ENCODE measurements at regions not wholly inside any gene's neighbourhood (a gene's known extent, or its start where the extent isn't known, plus 50 kb on each side); places are given as distances from the start of the nearest gene placed in this dataset.

- no peak overlapping the region for H3K4me3 ChIP-seq
- intact Hi-C loops (cut with DNase I; ENCODE audit: low total_unique reads) = no loop called here
- H3K9me3 ChIP-seq = no peaks in the 10 kb centered on the region
- H3K36me3 ChIP-seq (ENCODE audit: low read depth, missing control alignments) = no peaks in the 10 kb centered on the region
- DNase-seq = no peak
- TF ChIP-seq CTCF (IDR thresholded peaks at IDR 0.05) = no peak
- no peak for TF ChIP-seq POLR2A (IDR thresholded peaks at IDR 0.05)
- H3K27ac ChIP-seq = no peak overlapping the region
- no peaks in the 10 kb centered on the region for H3K27me3 ChIP-seq
- peaks cover 3% of the 10 kb centered on the region for H3K4me1 ChIP-seq
- WGBS, 2 donors = 92 to 95% methylated on average over 8 of the region's 8 CpGs
Observed at GRCh38 chr3:177470197-177470941, 273.1 kb upstream of the TBL1XR1 start.

GRCh38 chr3:177471733-177472480 lies 274.6 kb upstream of the TBL1XR1 start:
- no peaks in the 10 kb centered on the region for H3K27me3 ChIP-seq
- TF ChIP-seq CTCF (IDR thresholded peaks at IDR 0.05) = no peak
- TF ChIP-seq POLR2A (IDR thresholded peaks at IDR 0.05) = no peak
- no peaks in the 10 kb centered on the region for H3K9me3 ChIP-seq
- no peak overlapping the region for H3K27ac ChIP-seq
- WGBS, 2 donors = 84 to 85% methylated on average over 4 of the region's 4 CpGs
- DNase-seq = no peak
- no peaks in the 10 kb centered on the region for H3K36me3 ChIP-seq (ENCODE audit: low read depth, missing control alignments)
- H3K4me1 ChIP-seq = no peaks in the 10 kb centered on the region
- no peak overlapping the region for H3K4me3 ChIP-seq
- intact Hi-C loops (cut with DNase I; ENCODE audit: low total_unique reads) = no loop called here

DNA sequence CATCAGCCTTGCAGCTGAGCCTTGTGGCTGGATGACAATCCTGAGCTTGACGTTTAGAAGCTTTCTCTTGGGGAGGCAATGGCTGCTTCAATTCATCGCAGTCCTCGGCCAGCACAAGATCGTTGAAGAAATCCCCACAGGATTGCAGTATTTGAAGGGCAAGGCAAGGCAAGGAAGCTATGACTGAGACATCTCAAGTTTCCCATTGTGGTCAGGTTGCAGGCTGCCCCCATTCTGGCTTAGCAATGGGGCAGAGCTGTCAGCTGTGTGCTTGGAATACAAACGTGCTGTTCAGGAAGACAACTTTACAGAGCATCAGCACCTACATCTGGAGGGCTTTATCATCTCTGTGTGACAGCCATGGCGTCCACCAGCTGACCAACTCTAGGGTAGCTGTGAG lies 275.9 kb upstream of the TBL1XR1 start:
- H3K9me3 ChIP-seq = no peaks in the 10 kb centered on the region
- no peaks in the 10 kb centered on the region for H3K36me3 ChIP-seq (ENCODE audit: low read depth, missing control alignments)
- no peak for DNase-seq
- no peak for TF ChIP-seq POLR2A (IDR thresholded peaks at IDR 0.05)
- no peak for TF ChIP-seq CTCF (IDR thresholded peaks at IDR 0.05)
- H3K4me1 ChIP-seq = peaks cover 2% of the 10 kb centered on the region
- no peak overlapping the region for H3K27ac ChIP-seq
- H3K27me3 ChIP-seq = no peaks in the 10 kb centered on the region
- no peak overlapping the region for H3K4me3 ChIP-seq
- WGBS, 2 donors = 67 to 79% methylated on average over 5 to 6 of the region's 6 CpGs
- intact Hi-C loops (cut with DNase I; ENCODE audit: low total_unique reads) = no loop called here

GRCh38 chr3:177473903-177474302 lies 276.6 kb upstream of the TBL1XR1 start:
- TF ChIP-seq POLR2A (IDR thresholded peaks at IDR 0.05) (no peak), CTCF (IDR thresholded peaks at IDR 0.05) (no peak)
- no peaks in the 10 kb centered on the region for H3K27me3 ChIP-seq
- H3K4me3 ChIP-seq = no peak overlapping the region
- WGBS, 2 donors = 94 to 97% methylated on average over 2 of the region's 2 CpGs
- no peak for DNase-seq
- H3K4me1 ChIP-seq = peaks cover 7% of the 10 kb centered on the region
- intact Hi-C loops (cut with DNase I; ENCODE audit: low total_unique reads) = no loop called here
- H3K36me3 ChIP-seq (ENCODE audit: low read depth, missing control alignments) = no peaks in the 10 kb centered on the region
- no peak overlapping the region for H3K27ac ChIP-seq
- no peaks in the 10 kb centered on the region for H3K9me3 ChIP-seq

All from testis (tissue), 2 donors.